Activated T-helper 9 cell treated with anti-CD3 and anti-CD28 coated beads, Interleukin-2, amount 50 U/mL, for 16 hours (primary cell): ENCODE measurements at regions not wholly inside any gene's neighbourhood (a gene's known extent, or its start where the extent isn't known, plus 50 kb on each side); places are given as distances from the start of the nearest gene placed in this dataset.

Experiments used
- DNase-seq: peaks from one replicate; pipeline ENCODE4 v3.0.0-alpha.2; 2020; ENCODE audit warnings: low read depth

DNA sequence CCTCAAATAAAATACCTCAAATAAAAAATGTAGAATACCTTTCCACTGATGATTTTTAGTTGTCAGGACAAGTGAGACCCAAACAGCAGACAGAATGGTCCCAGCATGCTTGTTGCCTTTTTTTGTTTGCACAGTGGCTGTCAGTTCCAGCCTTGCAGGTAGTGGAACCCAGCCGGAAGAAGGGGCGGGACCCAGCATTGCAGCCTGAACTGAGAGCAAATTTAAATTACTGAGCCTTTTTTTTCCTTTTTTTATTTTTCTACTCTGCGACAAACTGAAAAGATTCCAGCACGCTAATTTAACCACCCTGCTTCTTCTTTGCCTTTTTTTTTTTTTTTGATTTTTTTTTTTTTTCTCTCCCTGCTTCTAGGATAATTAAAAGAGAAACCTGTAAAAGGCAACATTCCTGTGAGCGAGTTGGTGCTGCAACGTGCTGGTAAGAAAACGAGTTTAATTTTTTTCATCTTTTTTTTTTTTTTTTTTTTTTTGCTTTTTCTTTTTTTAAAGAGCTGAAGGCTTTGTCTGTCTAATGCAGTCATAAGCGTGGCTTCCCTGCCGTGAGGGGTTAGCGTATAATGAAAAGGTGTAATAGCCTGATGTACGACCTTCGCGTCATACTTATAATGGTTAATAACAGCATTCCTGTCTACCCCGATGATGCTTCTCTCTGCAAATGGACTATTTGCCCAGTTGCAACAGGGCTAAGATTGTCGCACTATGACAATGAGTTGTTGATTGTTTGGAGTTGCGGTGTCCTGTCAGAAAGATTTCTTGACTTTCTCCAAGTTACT lies 555.3 kb upstream of the CELF2 start:
- DNase-seq = no peak

DNA sequence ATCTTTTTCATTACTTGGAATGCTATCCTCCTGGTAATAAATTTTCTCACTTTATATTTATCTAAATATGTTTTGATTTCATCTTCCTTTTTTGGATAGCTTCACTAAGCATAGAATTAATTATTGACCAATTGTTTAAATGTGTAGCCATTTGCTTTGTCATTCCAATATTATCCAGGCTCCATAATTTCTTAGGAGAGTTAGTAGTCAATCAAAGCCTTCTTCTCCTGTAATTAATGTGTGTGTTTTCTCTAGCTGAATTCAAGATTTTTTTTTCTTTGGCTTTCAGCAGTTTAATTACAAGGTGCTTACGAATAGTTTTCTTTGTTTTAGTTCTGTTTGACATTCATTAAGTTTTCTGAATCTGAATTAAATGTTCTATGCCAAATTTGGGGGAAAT lies 545.9 kb upstream of the CELF2 start:
- DNase-seq = no peak

DNA sequence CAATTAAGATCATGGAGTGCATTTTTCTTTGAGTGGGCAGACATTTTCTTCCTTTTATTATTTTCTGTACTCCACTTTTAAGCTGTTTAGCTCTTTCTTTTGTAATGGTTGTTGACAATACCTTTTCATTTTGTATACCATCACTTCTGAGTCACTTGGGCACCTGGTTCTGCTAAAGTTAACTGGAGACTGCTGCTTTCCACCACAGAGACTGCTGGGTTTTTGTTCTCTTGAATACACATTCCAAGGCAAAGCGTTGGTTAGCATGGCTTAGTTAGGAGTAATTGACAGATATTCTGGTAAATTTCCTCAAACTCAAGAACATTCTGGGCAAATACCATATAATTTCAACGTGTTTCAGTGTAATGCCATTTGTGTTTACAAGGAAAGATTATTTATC lies 541.9 kb upstream of the CELF2 start:
- no peak for DNase-seq

- no peak for DNase-seq
Measured at GRCh38 chr10:10477844-10478243, 539.8 kb upstream of the CELF2 start.

- no peak for DNase-seq
Measured at GRCh38 chr10:10479465-10479864, 538.2 kb upstream of the CELF2 start.

GRCh38 chr10:10482613-10483012 lies 535.1 kb upstream of the CELF2 start:
- DNase-seq = no peak

- no peak for DNase-seq
Measured at GRCh38 chr10:10489076-10489475, 528.6 kb upstream of the CELF2 start.

- DNase-seq = no peak
Measured at GRCh38 chr10:10489805-10490571, 527.7 kb upstream of the CELF2 start.

DNA sequence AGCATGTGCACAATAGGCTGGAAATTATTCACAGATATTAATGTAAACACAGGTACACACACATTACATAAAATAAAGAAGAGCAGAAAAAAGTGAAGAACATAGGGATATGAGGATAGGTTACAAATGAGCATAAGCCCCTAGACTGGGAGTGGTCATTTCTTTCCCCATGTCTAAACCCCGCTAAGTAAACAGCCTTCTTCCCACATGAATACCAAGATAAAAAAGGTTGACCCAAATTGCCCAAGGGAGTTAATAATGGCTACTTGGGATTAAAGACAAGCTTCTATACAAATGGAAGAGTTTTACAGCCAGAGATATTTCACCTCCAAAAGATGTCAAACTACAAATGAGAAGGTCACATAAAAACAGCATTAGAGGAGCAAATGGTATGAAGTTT lies 527.1 kb upstream of the CELF2 start:
- DNase-seq = no peak

GRCh38 chr10:10492420-10492819 lies 525.3 kb upstream of the CELF2 start:
- no peak for DNase-seq

DNA sequence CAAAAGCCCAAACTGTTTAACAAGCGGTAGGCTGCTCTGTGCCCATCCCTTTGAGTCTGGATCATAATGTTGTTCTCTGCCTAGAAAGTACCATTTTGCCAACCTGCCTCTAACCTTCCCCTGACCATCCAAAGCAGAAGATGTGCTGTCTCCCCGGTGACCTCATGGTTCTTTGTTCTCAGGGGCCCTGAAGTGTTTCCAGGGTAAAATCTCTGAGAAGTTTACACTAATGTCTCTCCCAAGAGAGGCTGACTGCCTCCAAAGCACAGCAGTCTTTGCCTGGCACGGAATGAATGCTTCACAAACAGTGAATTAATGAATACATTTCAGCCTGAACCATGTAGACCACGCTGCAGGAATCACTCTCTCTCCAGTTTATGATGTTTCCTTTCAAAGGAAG lies 523.8 kb upstream of the CELF2 start:
- no peak for DNase-seq

DNA sequence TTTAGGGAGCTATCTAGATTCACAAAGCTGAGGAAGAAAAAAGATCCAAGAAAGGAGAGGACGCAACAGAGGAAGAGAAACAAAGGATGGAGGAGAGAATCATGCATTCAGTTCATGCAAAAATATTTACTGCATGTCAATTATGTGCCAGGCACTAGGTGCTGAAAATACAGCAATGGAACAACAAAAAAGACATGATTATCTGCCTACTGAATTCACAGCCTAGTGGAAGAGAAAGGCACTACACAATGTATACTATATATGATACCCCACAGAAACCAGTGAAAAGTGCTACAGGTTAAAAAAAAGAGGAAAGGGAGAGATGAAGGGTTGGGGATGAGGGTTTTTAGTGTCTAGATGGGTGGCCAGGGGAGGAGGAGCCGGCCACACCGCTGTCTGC lies 520.4 kb upstream of the CELF2 start:
- DNase-seq = no peak

GRCh38 chr10:10498781-10499180 lies 518.9 kb upstream of the CELF2 start:
- no peak for DNase-seq

DNA sequence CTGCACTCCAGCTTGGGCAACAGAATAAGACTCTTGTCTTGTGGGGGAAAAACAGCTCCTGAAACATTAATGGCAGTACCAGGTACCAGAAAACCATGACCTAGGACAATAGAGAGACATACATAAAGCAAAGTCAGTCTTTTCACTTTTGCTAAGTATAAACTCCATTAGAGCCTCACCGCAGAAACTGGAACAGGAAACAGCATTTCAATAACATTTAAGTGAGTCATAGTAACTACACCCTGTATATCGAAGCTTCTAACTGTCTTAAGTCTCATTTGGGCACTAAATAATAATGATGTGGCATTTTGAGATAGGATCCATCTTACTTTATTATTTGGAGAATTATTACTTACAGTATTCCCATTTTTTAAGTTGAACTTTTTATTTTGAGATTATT lies 517.8 kb upstream of the CELF2 start:
- no peak for DNase-seq

- DNase-seq = no peak
Measured at GRCh38 chr10:10500937-10501336, 516.7 kb upstream of the CELF2 start.

DNA sequence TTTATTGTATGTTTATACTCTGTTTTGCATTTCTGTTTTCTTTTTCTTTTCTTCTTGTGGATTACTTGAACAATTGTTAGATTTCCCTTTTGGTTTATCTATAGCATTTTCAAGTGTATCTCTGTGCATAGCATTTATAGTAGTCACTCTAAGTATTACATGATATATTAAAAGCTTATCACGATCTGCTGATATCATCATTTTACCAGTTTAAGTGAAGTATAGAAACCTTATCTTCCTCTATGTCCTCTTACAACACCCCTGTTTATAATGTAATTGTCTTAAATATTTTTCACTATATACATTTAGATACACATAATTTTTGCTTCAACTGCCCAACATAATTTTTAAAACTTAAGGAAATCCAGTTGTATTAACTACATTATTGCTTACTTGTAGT lies 513.9 kb upstream of the CELF2 start:
- DNase-seq = no peak

DNA sequence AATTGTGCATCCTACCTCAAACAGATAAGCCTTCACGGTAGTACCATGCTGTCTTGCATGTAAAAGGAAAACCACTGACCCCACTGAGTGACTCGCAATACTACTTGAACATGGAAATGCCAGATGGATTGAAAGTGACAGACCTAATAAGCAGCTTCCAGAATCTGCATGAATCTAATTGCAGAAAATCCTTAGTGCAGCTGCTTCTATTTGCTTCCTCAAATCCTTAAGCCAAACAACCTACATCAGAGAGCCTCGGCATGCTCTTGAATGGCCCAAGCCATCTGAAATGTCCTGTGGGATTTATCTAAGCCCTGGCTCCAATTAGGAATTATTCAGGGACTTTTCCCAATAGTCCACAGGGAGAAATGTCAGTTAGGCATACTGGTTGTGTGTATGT lies 509.5 kb upstream of the CELF2 start:
- DNase-seq = no peak

GRCh38 chr10:10510179-10510578 lies 507.5 kb upstream of the CELF2 start:
- DNase-seq = no peak

- no peak for DNase-seq
Measured at GRCh38 chr10:10513067-10513466, 504.6 kb upstream of the CELF2 start.

DNA sequence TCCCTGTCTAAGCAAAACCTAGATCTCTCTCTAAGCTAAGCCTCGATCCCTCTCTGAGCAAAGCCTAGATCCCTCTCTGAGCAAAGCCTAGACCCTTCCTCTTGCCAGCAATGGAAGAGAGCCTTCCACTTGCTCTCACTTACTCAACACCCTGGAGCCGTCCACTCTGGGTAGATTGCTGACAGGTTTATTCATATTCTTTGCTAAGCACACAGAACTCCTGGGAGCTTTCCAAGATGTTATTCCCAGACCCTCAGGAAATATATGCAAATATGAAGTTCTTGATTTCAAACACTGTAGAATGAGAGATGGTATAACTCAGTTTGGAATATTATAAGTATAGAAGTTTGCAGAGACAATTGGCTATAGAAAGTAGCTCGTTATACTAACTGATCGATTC lies 503.8 kb upstream of the CELF2 start:
- no peak for DNase-seq

DNA sequence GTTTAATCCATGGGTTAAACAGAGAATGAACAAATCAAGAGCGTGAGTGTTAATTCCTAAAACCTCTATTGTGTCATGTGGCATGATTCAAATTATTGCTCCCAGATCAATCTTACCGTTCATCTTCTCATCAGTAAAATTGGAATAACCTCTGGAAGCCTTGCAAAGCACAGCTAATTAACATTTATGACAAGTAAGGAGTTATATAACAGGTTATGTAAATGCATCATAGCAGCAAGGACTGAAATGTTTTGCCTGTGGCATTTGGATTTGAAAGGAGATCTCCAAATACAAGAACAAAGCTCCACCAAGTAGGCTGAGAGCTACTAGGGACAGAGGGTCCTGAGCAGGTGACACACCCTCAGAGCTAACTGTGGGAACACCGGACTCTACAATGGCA lies 502.9 kb upstream of the CELF2 start:
- DNase-seq = no peak

- no peak for DNase-seq
Measured at GRCh38 chr10:10515479-10516204, 502.0 kb upstream of the CELF2 start.
